ENCODE measurements at regions not wholly inside any gene's neighbourhood (a gene's known extent, or its start where the extent isn't known, plus 50 kb on each side); places are given as distances from the start of the nearest gene placed in this dataset.

- TF ChIP-seq CTCF (conservative IDR thresholded peaks at IDR 0.05; ENCODE audit: low read depth, low read length), result no peak
- no peak overlapping the region for H3K4me3 ChIP-seq (ENCODE audit: low read depth, low read length)
- DNase-seq (ENCODE audit: low read depth), result no peak
Measured at GRCh38 chr1:88098881-88099280, 585.2 kb upstream of the PKN2 start.

- TF ChIP-seq CTCF (conservative IDR thresholded peaks at IDR 0.05; ENCODE audit: low read depth, low read length), result no peak
- H3K4me3 ChIP-seq (ENCODE audit: low read depth, low read length), result no peak overlapping the region
- no peak for DNase-seq (ENCODE audit: low read depth)
Measured at GRCh38 chr1:88101041-88101440, 583.0 kb upstream of the PKN2 start.

DNA sequence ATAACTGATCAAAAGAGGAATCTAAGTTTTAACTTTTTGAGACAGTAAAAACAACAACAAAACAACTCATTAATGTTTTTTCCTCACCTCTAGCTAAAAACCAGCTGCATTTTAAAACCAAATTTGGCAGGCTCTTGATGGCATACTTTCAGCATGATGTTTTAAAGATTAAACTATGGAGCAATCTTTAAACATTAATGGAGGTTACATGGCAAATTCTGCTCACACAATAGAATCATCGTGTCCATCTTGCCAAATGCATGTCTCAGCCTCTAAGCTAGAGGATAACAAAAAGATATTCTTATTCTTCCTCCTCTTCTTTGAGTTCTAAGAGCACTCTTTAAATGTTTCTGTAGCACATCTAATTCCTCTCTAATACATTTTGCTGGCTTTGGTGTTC lies 579.8 kb upstream of the PKN2 start:
- H3K4me3 ChIP-seq (ENCODE audit: low read depth, low read length), result no peak overlapping the region
- no peak for TF ChIP-seq CTCF (conservative IDR thresholded peaks at IDR 0.05; ENCODE audit: low read depth, low read length)
- no peak for DNase-seq (ENCODE audit: low read depth)

GRCh38 chr1:88104886-88105285 lies 579.2 kb upstream of the PKN2 start:
- H3K4me3 ChIP-seq (ENCODE audit: low read depth, low read length), result no peak overlapping the region
- no peak for DNase-seq (ENCODE audit: low read depth)
- TF ChIP-seq CTCF (conservative IDR thresholded peaks at IDR 0.05; ENCODE audit: low read depth, low read length), result no peak

- DNase-seq (ENCODE audit: low read depth), result no peak
- H3K4me3 ChIP-seq (ENCODE audit: low read depth, low read length), result no peak overlapping the region
- TF ChIP-seq CTCF (conservative IDR thresholded peaks at IDR 0.05; ENCODE audit: low read depth, low read length), result no peak
Measured at GRCh38 chr1:88111816-88112215, 572.3 kb upstream of the PKN2 start.

DNA sequence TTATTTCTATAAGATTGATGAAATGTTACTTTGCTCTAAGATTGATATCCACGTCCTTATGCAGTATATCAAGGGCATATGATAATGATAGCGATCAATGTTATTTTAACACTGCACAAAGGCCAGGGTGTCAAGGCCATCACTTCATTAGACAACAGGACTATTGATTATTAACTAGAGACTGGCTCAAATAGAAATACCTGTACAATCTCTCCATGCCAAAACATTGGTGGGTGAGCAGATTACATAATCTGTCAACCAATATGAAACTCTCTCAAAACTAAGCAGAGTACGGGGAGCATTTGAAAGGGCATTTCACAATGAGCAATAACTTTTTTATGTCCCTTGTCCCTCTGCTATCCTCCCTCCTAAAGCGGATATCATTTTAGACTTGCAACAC lies 566.5 kb upstream of the PKN2 start:
- no peak for TF ChIP-seq CTCF (conservative IDR thresholded peaks at IDR 0.05; ENCODE audit: low read depth, low read length)
- DNase-seq (ENCODE audit: low read depth), result no peak
- no peak overlapping the region for H3K4me3 ChIP-seq (ENCODE audit: low read depth, low read length)

- H3K4me3 ChIP-seq (ENCODE audit: low read depth, low read length), result no peak overlapping the region
- DNase-seq (ENCODE audit: low read depth), result no peak
- TF ChIP-seq CTCF (conservative IDR thresholded peaks at IDR 0.05; ENCODE audit: low read depth, low read length), result no peak
Measured at GRCh38 chr1:88118176-88118845, 565.8 kb upstream of the PKN2 start.
